Gastrocnemius medialis (tissue), 4 donors: ENCODE measurements at regions not wholly inside any gene's neighbourhood (a gene's known extent, or its start where the extent isn't known, plus 50 kb on each side); places are given as distances from the start of the nearest gene placed in this dataset.

Experiments
- CTCF ChIP-seq, 5 experiments: fragments of 450-650 bp in 3 of 5; fragments of 200-600 bp in 2 of 5; sonication (generic) in 2 of 5; IDR thresholded peaks in 4 of 5; conservative IDR thresholded peaks in 1 of 5; 1 replicate in 4 of 5; 2 replicates in 1 of 5; pipeline ENCODE4 v1.5.1; 2016 to 2019; ENCODE audit warnings: antibody characterized with exemption in 5 of 5, mild to moderate bottlenecking in 3 of 5, moderate library complexity in 3 of 5
- POLR2A ChIP-seq, 2 donors: fragments of 450-650 bp; IDR thresholded peaks; one replicate each; pipeline ENCODE4 v1.6.1; 2017; ENCODE audit warnings: antibody characterized with exemption in 2 of 2, mild to moderate bottlenecking in 2 of 2, moderate library complexity in 2 of 2

- TF ChIP-seq CTCF (IDR thresholded peaks at IDR 0.05 in 4 of 5, conservative IDR thresholded peaks at IDR 0.05 in 1 of 5): no peak
- no peak for TF ChIP-seq POLR2A (IDR thresholded peaks at IDR 0.05)
Observed at GRCh38 chr1:188432427-188432826, 1603.7 kb downstream of the PLA2G4A start.
